Endothelial cell of umbilical vein (primary cell): ENCODE measurements at regions not wholly inside any gene's neighbourhood (a gene's known extent, or its start where the extent isn't known, plus 50 kb on each side); places are given as distances from the start of the nearest gene placed in this dataset.

Source experiments
- BruUV-seq: library from RNA; stranded (reverse); fragments of 400-500 nt; replicated peaks from 2 replicates; lab custom pipeline; 2021; lab: Mats Ljungman, UMichigan
- CTCF ChIA-PET: fragments of 300-600, 350-600 bp; sonication (Branson Sonifier 250); formaldehyde crosslinking; loops from one replicate; lab custom pipeline; 2021; ENCODE audit warnings: antibody characterized with exemption, inconsistent platforms; lab: Charles Lee
- POLR2A ChIA-PET: fragments of 300-600, 350-600 bp; sonication (Branson Sonifier 250); formaldehyde crosslinking; loops from one replicate; lab custom pipeline; 2021; ENCODE audit warnings: antibody characterized with exemption, inconsistent platforms; lab: Charles Lee
- DNase-seq: peaks from one replicate; pipeline ENCODE4 v3.0.0-alpha.2; 2011; ENCODE audit warnings: low read depth, low spot score
- FAIRE-seq: peaks from 2 replicates; lab custom pipeline; 2011; peaks lifted over from hg19 to GRCh38; lab: Jason Lieb, UNC
- H2AFZ ChIP-seq: 2 replicates; pipeline ENCODE4 v1.6.0; 2012; ENCODE audit warnings: low read depth, low read length, control low read depth, inconsistent platforms
- H3K27ac ChIP-seq: 2 replicates; pipeline ENCODE4 v1.5.1; 2011; ENCODE audit warnings: low read depth, mild to moderate bottlenecking, control low read depth, low read length, moderate library complexity; ENCODE audit not compliant: insufficient read depth
- H3K27me3 ChIP-seq, 2 experiments: 2 replicates each; pipeline versions ENCODE4 v1.6.0 to v1.6.1; 2011; ENCODE audit warnings: low read length in 2 of 2, mixed read lengths in 1 of 2; ENCODE audit not compliant: control insufficient read depth in 2 of 2, insufficient read depth in 2 of 2
- H3K36me3 ChIP-seq, 2 experiments: 2 replicates in 1 of 2; 3 replicates in 1 of 2; pipeline ENCODE4 v1.5.1; 2011; ENCODE audit warnings: low read length in 2 of 2, mild to moderate bottlenecking in 1 of 2, moderate library complexity in 1 of 2; ENCODE audit not compliant: control insufficient read depth in 2 of 2, insufficient read depth in 2 of 2; ENCODE audit errors: extremely low read depth in 1 of 2
- H3K4me1 ChIP-seq: 3 replicates; pipeline ENCODE4 v1.5.1; 2011; ENCODE audit warnings: mild to moderate bottlenecking, low read length; ENCODE audit not compliant: control insufficient read depth, insufficient read depth; ENCODE audit errors: extremely low read depth
- H3K4me2 ChIP-seq: 2 replicates; pipeline ENCODE4 v1.6.1; 2011; ENCODE audit warnings: low read length, control low read depth, mixed read lengths; ENCODE audit not compliant: insufficient read depth
- H3K4me3 ChIP-seq, 3 experiments: fragments of 200-600 bp in 1 of 3; sonication (generic), shearing (Covaris generic) in 1 of 3; replicated peaks in 1 of 3; 2 replicates each; pipeline ENCODE4 v1.5.1; 2011 to 2016; ENCODE audit warnings: control low read depth in 3 of 3, low read length in 3 of 3, mild to moderate bottlenecking in 2 of 3, inconsistent platforms in 1 of 3, low read depth in 1 of 3, moderate library complexity in 1 of 3; ENCODE audit not compliant: insufficient read depth in 1 of 3
- H3K79me2 ChIP-seq: 2 replicates; pipeline ENCODE4 v1.6.0; 2012; ENCODE audit warnings: low read length, inconsistent platforms; ENCODE audit not compliant: control insufficient read depth, insufficient read depth
- H3K9ac ChIP-seq: replicated peaks from 2 replicates; pipeline ENCODE3; 2011; ENCODE audit warnings: low read length, control low read depth; ENCODE audit not compliant: insufficient read depth; ENCODE audit errors: extremely low read depth
- H3K9me1 ChIP-seq: replicated peaks from 3 replicates; pipeline ENCODE4 v1.6.0; 2011; ENCODE audit warnings: mild to moderate bottlenecking, low read length; ENCODE audit not compliant: control insufficient read depth, insufficient read depth; ENCODE audit errors: extremely low read depth
- H3K9me3 ChIP-seq: replicated peaks from 2 replicates; pipeline ENCODE4 v1.5.1; 2012; ENCODE audit warnings: low read length, inconsistent platforms; ENCODE audit not compliant: control insufficient read depth, insufficient read depth
- H4K20me1 ChIP-seq: replicated peaks from 2 replicates; pipeline ENCODE3; 2011; ENCODE audit warnings: mild to moderate bottlenecking, low read length; ENCODE audit not compliant: control insufficient read depth, insufficient read depth; ENCODE audit errors: extremely low read depth
- CTCF ChIP-seq, 2 donors: IDR thresholded peaks; 1 replicate in 1 of 2; 2 replicates in 1 of 2; pipeline ENCODE4 v1.5.1; 2011; ENCODE audit warnings: low read length in 2 of 2, mild to moderate bottlenecking in 2 of 2, moderate library complexity in 2 of 2, control low read depth in 1 of 2, inconsistent platforms in 1 of 2, low read depth in 1 of 2; ENCODE audit not compliant: insufficient read depth in 1 of 2; ENCODE audit errors: extremely low read depth in 1 of 2
- EZH2 ChIP-seq: IDR thresholded peaks from 2 replicates; pipeline ENCODE4 v1.6.1; 2012; ENCODE audit warnings: borderline replicate concordance, low read depth, mild to moderate bottlenecking, moderate library complexity, low read length, inconsistent platforms; ENCODE audit not compliant: severe bottlenecking
- FOS ChIP-seq: IDR thresholded peaks from 2 replicates; pipeline ENCODE4 v1.6.1; 2011; ENCODE audit warnings: mild to moderate bottlenecking, low read length, moderate library complexity, borderline replicate concordance; ENCODE audit not compliant: insufficient read depth
- GATA2 ChIP-seq: IDR thresholded peaks from 2 replicates; pipeline ENCODE4 v1.7.0; 2011; ENCODE audit warnings: low read depth, mild to moderate bottlenecking, moderate library complexity, mixed read lengths, low read length; ENCODE audit not compliant: insufficient read length, insufficient read depth
- JUN ChIP-seq: IDR thresholded peaks from 2 replicates; pipeline ENCODE4 v1.6.1; 2011; ENCODE audit warnings: borderline replicate concordance, low read depth; ENCODE audit not compliant: insufficient read length, insufficient read depth
- MAX ChIP-seq: IDR thresholded peaks from 2 replicates; pipeline ENCODE4 v1.6.1; 2011; ENCODE audit not compliant: insufficient read depth, insufficient read length
- MYC ChIP-seq: IDR thresholded peaks from one replicate; pipeline ENCODE4 v1.6.1; 2011; ENCODE audit warnings: mild to moderate bottlenecking, low read depth, low read length
- POLR2AphosphoS5 ChIP-seq: IDR thresholded peaks from 2 replicates; pipeline ENCODE4 v1.6.1; 2012; ENCODE audit warnings: low read depth, mild to moderate bottlenecking, control low read depth, low read length, moderate library complexity; ENCODE audit not compliant: insufficient read depth
- dilution Hi-C: fragments of 300-500 bp; cut with MboI; formaldehyde crosslinking; loops from one replicate; pipeline ENCODE4 v1.15.0; 2019; ENCODE audit warnings: low sequenced_read_pairs; ENCODE audit not compliant: extremely low pct_ligation_motif_present
- intact Hi-C: fragments of 100-400 bp; cut with micrococcal nuclease; formaldehyde crosslinking; loops from one replicate; pipeline ENCODE4 v1.10.0; 2022

GRCh38 chr20:10990625-10991382 is 317.0 kb upstream of the JAG1 start:
- ChIA-PET POLR2A (no interaction called here), CTCF (no interaction called here)
- Histone ChIP-seq H3K4me3 (no peak overlapping the region), H3K9me3 (no peaks in the 10 kb centered on the region), H2AFZ (no peak overlapping the region), H4K20me1 (no peaks in the 10 kb centered on the region), H3K4me1 (no peaks in the 10 kb centered on the region), H3K9ac (no peak overlapping the region), H3K27me3 (no peaks in the 10 kb centered on the region), H3K4me2 (no peak overlapping the region), H3K79me2 (no peaks in the 10 kb centered on the region), H3K36me3 (no peaks in the 10 kb centered on the region), H3K27ac (no peak overlapping the region), H3K9me1 (no peaks in the 10 kb centered on the region)
- FAIRE-seq, result no peak
- intact Hi-C loops, result no loop called here
- no TSS peak for BruUV-seq
- TF ChIP-seq GATA2 (no peak), JUN (no peak), MYC (no peak), POLR2AphosphoS5 (no peak), CTCF (IDR thresholded peaks at IDR 0.05; ENCODE audit: extremely low read depth in 1 of 2, insufficient read depth in 1 of 2, low read depth in 1 of 2, low read length in 2 of 2) (no peak)
- dilution Hi-C loops, result no loop called here
- DNase-seq, result no peak

- ChIA-PET CTCF (no interaction called here), POLR2A (no interaction called here)
- no peak overlapping the region for H3K27ac ChIP-seq
- H4K20me1 ChIP-seq, result no peaks in the 10 kb centered on the region
- H3K27me3 ChIP-seq, result no peaks in the 10 kb centered on the region
- BruUV-seq, result no TSS peak
- DNase-seq (no peak), FAIRE-seq (no peak)
- TF ChIP-seq POLR2AphosphoS5, result no peak
- no peak for TF ChIP-seq EZH2
- TF ChIP-seq CTCF (IDR thresholded peaks at IDR 0.05; ENCODE audit: extremely low read depth in 1 of 2, insufficient read depth in 1 of 2, low read depth in 1 of 2, low read length in 2 of 2), result no peak
- no peak for TF ChIP-seq FOS
- TF ChIP-seq MAX, result no peak
- H3K36me3 ChIP-seq, result no peaks in the 10 kb centered on the region
- intact Hi-C loops (no loop called here), dilution Hi-C loops (no loop called here)
- no peaks in the 10 kb centered on the region for H3K4me1 ChIP-seq
- H3K9me3 ChIP-seq, result no peaks in the 10 kb centered on the region
- no peaks in the 10 kb centered on the region for H3K79me2 ChIP-seq
- no peak overlapping the region for H2AFZ ChIP-seq
- no peak overlapping the region for H3K4me3 ChIP-seq
- H3K4me2 ChIP-seq, result no peak overlapping the region
- H3K9me1 ChIP-seq, result no peaks in the 10 kb centered on the region
- no peak overlapping the region for H3K9ac ChIP-seq
Measured at GRCh38 chr20:10992731-10993130, 318.9 kb upstream of the JAG1 start.
